ENCODE measurements at regions not wholly inside any gene's neighbourhood (a gene's known extent, or its start where the extent isn't known, plus 50 kb on each side); places are given as distances from the start of the nearest gene placed in this dataset.

- no peak overlapping the region for H3K4me3 ChIP-seq
- ATAC-seq (no peak), DNase-seq (no peak)
- no peak overlapping the region for H3K27ac ChIP-seq
- TF ChIP-seq CTCF (IDR thresholded peaks at IDR 0.05) = no peak
- H3K36me3 ChIP-seq (ENCODE audit: insufficient read depth in 1 of 2, low read depth in 1 of 2) = no peaks in the 10 kb centered on the region
- no peaks in the 10 kb centered on the region for H3K4me1 ChIP-seq
- WGBS, 3 donors = 70 to 82% (median 80%) methylated on average over 1 of the region's 1 CpG
- no peaks in the 10 kb centered on the region for H3K27me3 ChIP-seq (ENCODE audit: insufficient read depth in 3 of 3, low read length in 2 of 3)
- H3K9me3 ChIP-seq = peaks cover 9% of the 10 kb centered on the region
- intact Hi-C loops (cut with DNase I) = no loop called here
These were observed 167.0 kb downstream of the PTH2R start for GRCh38 chr2:208573569-208573968.

DNA sequence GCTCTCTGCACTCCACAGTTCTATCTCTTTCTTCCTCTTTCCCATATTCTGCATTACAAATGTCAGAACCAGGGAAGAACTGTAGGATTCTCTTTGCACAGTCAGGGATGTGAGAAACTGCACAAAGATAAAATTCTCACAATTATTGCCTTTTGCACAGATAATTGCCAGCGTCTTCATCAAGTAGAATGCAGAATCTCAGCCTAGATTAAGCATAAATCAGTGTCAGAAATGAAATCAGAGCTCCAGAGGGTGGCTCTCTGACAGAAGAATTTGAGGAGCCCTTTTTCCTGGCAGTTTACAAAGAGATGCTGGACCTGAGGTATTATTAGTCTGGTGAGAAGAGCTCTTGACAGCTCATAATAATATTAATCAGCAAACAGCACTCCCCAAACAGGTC, 173.1 kb downstream of the PTH2R start:
- WGBS, 3 donors = 42 to 47% (median 43%) methylated on average over 1 of the region's 1 CpG
- TF ChIP-seq CTCF (IDR thresholded peaks at IDR 0.05) = no peak
- Histone ChIP-seq H3K27me3 (ENCODE audit: insufficient read depth in 3 of 3, low read length in 2 of 3) (no peaks in the 10 kb centered on the region), H3K9me3 (peaks cover 9% of the 10 kb centered on the region), H3K4me3 (no peak overlapping the region), H3K4me1 (no peaks in the 10 kb centered on the region), H3K36me3 (ENCODE audit: insufficient read depth in 1 of 2, low read depth in 1 of 2) (no peaks in the 10 kb centered on the region), H3K27ac (no peak overlapping the region)
- intact Hi-C loops (cut with DNase I) = no loop called here
- DNase-seq = no peak
- ATAC-seq = no peak

DNA sequence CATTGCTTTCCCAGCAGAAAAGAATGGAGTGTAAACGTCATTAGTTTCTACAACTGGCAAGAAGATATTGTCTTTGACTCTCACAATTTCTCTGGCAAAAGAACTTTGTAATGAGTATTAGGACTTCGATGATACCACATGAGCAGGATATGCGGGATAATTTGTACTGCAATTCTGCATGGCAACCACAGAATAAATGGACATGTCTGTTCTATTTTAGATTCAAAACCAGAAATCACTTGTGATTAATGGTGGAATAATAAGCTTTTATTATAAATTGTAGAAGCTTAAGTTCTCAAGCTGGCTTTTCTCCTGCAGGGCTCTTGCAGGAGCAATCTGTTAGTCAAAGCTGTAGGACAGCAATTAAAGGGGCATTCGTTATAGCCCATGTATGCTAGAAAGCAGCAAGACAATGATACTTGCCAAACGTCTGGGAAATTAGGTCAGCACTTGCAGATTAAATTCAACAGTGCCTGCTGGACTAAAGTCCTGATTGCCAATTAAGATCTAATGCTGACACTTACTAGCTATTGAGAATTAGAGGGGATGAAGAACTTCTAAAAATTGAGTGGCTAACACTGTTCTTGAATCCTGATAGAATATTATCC, 177.9 kb downstream of the PTH2R start:
- Histone ChIP-seq H3K4me1 (no peaks in the 10 kb centered on the region), H3K27me3 (ENCODE audit: insufficient read depth in 3 of 3, low read length in 2 of 3) (no peaks in the 10 kb centered on the region), H3K4me3 (no peak overlapping the region), H3K36me3 (ENCODE audit: insufficient read depth in 1 of 2, low read depth in 1 of 2) (no peaks in the 10 kb centered on the region), H3K27ac (no peak overlapping the region), H3K9me3 (no peaks in the 10 kb centered on the region)
- DNase-seq (no peak), ATAC-seq (no peak)
- TF ChIP-seq CTCF (IDR thresholded peaks at IDR 0.05) = no peak
- intact Hi-C loops (cut with DNase I) = no loop called here
- WGBS, 3 donors = 57 to 62% (median 58%) methylated on average over 5 of the region's 5 CpGs

DNA sequence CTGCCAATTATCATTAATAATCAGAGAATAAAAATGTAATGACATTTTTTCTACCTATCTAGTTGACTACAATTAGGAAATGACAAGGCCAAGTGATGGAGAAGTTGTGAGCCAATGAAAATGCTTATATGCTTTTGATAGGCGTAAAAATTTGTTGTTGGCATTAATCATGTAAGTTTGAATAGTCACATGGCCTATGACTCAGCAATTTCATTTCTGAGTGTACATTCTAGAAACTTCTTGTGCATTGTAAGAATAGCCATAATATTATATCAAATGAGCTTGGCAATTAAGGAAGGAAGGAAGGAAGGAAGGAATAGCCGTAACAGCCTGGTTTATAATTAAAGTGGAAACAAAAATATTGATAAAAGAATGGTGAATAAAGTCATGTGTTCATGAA, 179.9 kb downstream of the PTH2R start:
- TF ChIP-seq CTCF (IDR thresholded peaks at IDR 0.05) = no peak
- no peak overlapping the region for H3K4me3 ChIP-seq
- intact Hi-C loops (cut with DNase I) = no loop called here
- DNase-seq (no peak), ATAC-seq (no peak)
- 74 to 83% (median 76%) methylated on average over 2 of the region's 2 CpGs for WGBS, 3 donors
- H3K4me1 ChIP-seq = no peaks in the 10 kb centered on the region
- no peaks in the 10 kb centered on the region for H3K27me3 ChIP-seq (ENCODE audit: insufficient read depth in 3 of 3, low read length in 2 of 3)
- H3K27ac ChIP-seq = no peak overlapping the region
- H3K9me3 ChIP-seq = no peaks in the 10 kb centered on the region
- H3K36me3 ChIP-seq (ENCODE audit: insufficient read depth in 1 of 2, low read depth in 1 of 2) = no peaks in the 10 kb centered on the region

DNA sequence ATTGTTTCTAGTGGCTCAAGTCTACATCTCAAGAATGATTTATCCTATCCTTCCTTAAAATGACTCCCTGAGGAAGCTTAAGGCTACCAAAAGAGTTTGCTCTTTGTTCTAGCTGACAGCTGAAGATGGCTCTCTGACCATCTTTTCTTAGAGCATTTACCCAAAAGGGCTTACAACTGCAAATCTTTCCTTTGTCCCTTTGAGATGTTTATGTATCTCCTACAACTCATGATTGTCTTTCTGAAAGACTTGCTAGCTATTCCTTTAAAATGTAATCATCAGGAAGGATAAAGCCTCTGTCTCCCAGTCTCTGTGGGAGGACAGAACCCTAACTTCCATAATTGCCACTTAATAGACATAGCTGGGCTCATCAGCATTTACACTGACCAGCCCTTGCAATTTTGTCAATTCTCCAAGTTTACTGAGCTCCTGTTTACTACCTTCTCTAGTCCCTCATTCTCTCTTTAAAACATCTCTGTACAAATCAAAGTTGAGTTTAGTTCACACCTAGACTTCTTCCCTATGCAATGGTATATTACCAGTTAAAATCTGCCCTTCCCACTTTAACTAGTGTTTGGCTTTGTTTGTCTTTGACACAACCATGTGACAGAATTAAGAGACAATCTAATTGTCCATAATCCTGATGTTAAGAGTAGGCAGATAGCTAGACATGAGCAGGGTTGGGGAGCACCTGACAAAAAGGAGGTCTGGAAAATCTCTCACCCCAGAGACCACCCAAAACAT, 188.2 kb downstream of the PTH2R start:
- H3K4me1 ChIP-seq = no peaks in the 10 kb centered on the region
- no peaks in the 10 kb centered on the region for H3K36me3 ChIP-seq (ENCODE audit: insufficient read depth in 1 of 2, low read depth in 1 of 2)
- no peaks in the 10 kb centered on the region for H3K9me3 ChIP-seq
- intact Hi-C loops (cut with DNase I) = no loop called here
- H3K27ac ChIP-seq = no peak overlapping the region
- no peak for DNase-seq
- H3K27me3 ChIP-seq (ENCODE audit: insufficient read depth in 3 of 3, low read length in 2 of 3) = no peaks in the 10 kb centered on the region
- no peak for TF ChIP-seq CTCF (IDR thresholded peaks at IDR 0.05)
- H3K4me3 ChIP-seq = no peak overlapping the region
- no peak for ATAC-seq
